Endothelial cell of umbilical vein (primary cell): ENCODE measurements at regions not wholly inside any gene's neighbourhood (a gene's known extent, or its start where the extent isn't known, plus 50 kb on each side); places are given as distances from the start of the nearest gene placed in this dataset.

Source experiments
- BruUV-seq: library from RNA; stranded (reverse); fragments of 400-500 nt; replicated peaks from 2 replicates; lab custom pipeline; 2021; lab: Mats Ljungman, UMichigan
- CTCF ChIA-PET: fragments of 300-600, 350-600 bp; sonication (Branson Sonifier 250); formaldehyde crosslinking; loops from one replicate; lab custom pipeline; 2021; ENCODE audit warnings: antibody characterized with exemption, inconsistent platforms; lab: Charles Lee
- POLR2A ChIA-PET: fragments of 300-600, 350-600 bp; sonication (Branson Sonifier 250); formaldehyde crosslinking; loops from one replicate; lab custom pipeline; 2021; ENCODE audit warnings: antibody characterized with exemption, inconsistent platforms; lab: Charles Lee
- DNase-seq: peaks from one replicate; pipeline ENCODE4 v3.0.0-alpha.2; 2011; ENCODE audit warnings: low read depth, low spot score
- FAIRE-seq: peaks from 2 replicates; lab custom pipeline; 2011; peaks lifted over from hg19 to GRCh38; lab: Jason Lieb, UNC
- H2AFZ ChIP-seq: 2 replicates; pipeline ENCODE4 v1.6.0; 2012; ENCODE audit warnings: low read depth, low read length, control low read depth, inconsistent platforms
- H3K27ac ChIP-seq: 2 replicates; pipeline ENCODE4 v1.5.1; 2011; ENCODE audit warnings: low read depth, mild to moderate bottlenecking, control low read depth, low read length, moderate library complexity; ENCODE audit not compliant: insufficient read depth
- H3K27me3 ChIP-seq, 2 experiments: 2 replicates each; pipeline versions ENCODE4 v1.6.0 to v1.6.1; 2011; ENCODE audit warnings: low read length in 2 of 2, mixed read lengths in 1 of 2; ENCODE audit not compliant: control insufficient read depth in 2 of 2, insufficient read depth in 2 of 2
- H3K36me3 ChIP-seq, 2 experiments: 2 replicates in 1 of 2; 3 replicates in 1 of 2; pipeline ENCODE4 v1.5.1; 2011; ENCODE audit warnings: low read length in 2 of 2, mild to moderate bottlenecking in 1 of 2, moderate library complexity in 1 of 2; ENCODE audit not compliant: control insufficient read depth in 2 of 2, insufficient read depth in 2 of 2; ENCODE audit errors: extremely low read depth in 1 of 2
- H3K4me1 ChIP-seq: 3 replicates; pipeline ENCODE4 v1.5.1; 2011; ENCODE audit warnings: mild to moderate bottlenecking, low read length; ENCODE audit not compliant: control insufficient read depth, insufficient read depth; ENCODE audit errors: extremely low read depth
- H3K4me2 ChIP-seq: 2 replicates; pipeline ENCODE4 v1.6.1; 2011; ENCODE audit warnings: low read length, control low read depth, mixed read lengths; ENCODE audit not compliant: insufficient read depth
- H3K4me3 ChIP-seq, 3 experiments: fragments of 200-600 bp in 1 of 3; sonication (generic), shearing (Covaris generic) in 1 of 3; replicated peaks in 1 of 3; 2 replicates each; pipeline ENCODE4 v1.5.1; 2011 to 2016; ENCODE audit warnings: control low read depth in 3 of 3, low read length in 3 of 3, mild to moderate bottlenecking in 2 of 3, inconsistent platforms in 1 of 3, low read depth in 1 of 3, moderate library complexity in 1 of 3; ENCODE audit not compliant: insufficient read depth in 1 of 3
- H3K79me2 ChIP-seq: 2 replicates; pipeline ENCODE4 v1.6.0; 2012; ENCODE audit warnings: low read length, inconsistent platforms; ENCODE audit not compliant: control insufficient read depth, insufficient read depth
- H3K9ac ChIP-seq: replicated peaks from 2 replicates; pipeline ENCODE3; 2011; ENCODE audit warnings: low read length, control low read depth; ENCODE audit not compliant: insufficient read depth; ENCODE audit errors: extremely low read depth
- H3K9me1 ChIP-seq: replicated peaks from 3 replicates; pipeline ENCODE4 v1.6.0; 2011; ENCODE audit warnings: mild to moderate bottlenecking, low read length; ENCODE audit not compliant: control insufficient read depth, insufficient read depth; ENCODE audit errors: extremely low read depth
- H3K9me3 ChIP-seq: replicated peaks from 2 replicates; pipeline ENCODE4 v1.5.1; 2012; ENCODE audit warnings: low read length, inconsistent platforms; ENCODE audit not compliant: control insufficient read depth, insufficient read depth
- H4K20me1 ChIP-seq: replicated peaks from 2 replicates; pipeline ENCODE3; 2011; ENCODE audit warnings: mild to moderate bottlenecking, low read length; ENCODE audit not compliant: control insufficient read depth, insufficient read depth; ENCODE audit errors: extremely low read depth
- CTCF ChIP-seq, 2 donors: IDR thresholded peaks; 1 replicate in 1 of 2; 2 replicates in 1 of 2; pipeline ENCODE4 v1.5.1; 2011; ENCODE audit warnings: low read length in 2 of 2, mild to moderate bottlenecking in 2 of 2, moderate library complexity in 2 of 2, control low read depth in 1 of 2, inconsistent platforms in 1 of 2, low read depth in 1 of 2; ENCODE audit not compliant: insufficient read depth in 1 of 2; ENCODE audit errors: extremely low read depth in 1 of 2
- EZH2 ChIP-seq: IDR thresholded peaks from 2 replicates; pipeline ENCODE4 v1.6.1; 2012; ENCODE audit warnings: borderline replicate concordance, low read depth, mild to moderate bottlenecking, moderate library complexity, low read length, inconsistent platforms; ENCODE audit not compliant: severe bottlenecking
- FOS ChIP-seq: IDR thresholded peaks from 2 replicates; pipeline ENCODE4 v1.6.1; 2011; ENCODE audit warnings: mild to moderate bottlenecking, low read length, moderate library complexity, borderline replicate concordance; ENCODE audit not compliant: insufficient read depth
- GATA2 ChIP-seq: IDR thresholded peaks from 2 replicates; pipeline ENCODE4 v1.7.0; 2011; ENCODE audit warnings: low read depth, mild to moderate bottlenecking, moderate library complexity, mixed read lengths, low read length; ENCODE audit not compliant: insufficient read length, insufficient read depth
- JUN ChIP-seq: IDR thresholded peaks from 2 replicates; pipeline ENCODE4 v1.6.1; 2011; ENCODE audit warnings: borderline replicate concordance, low read depth; ENCODE audit not compliant: insufficient read length, insufficient read depth
- MAX ChIP-seq: IDR thresholded peaks from 2 replicates; pipeline ENCODE4 v1.6.1; 2011; ENCODE audit not compliant: insufficient read depth, insufficient read length
- MYC ChIP-seq: IDR thresholded peaks from one replicate; pipeline ENCODE4 v1.6.1; 2011; ENCODE audit warnings: mild to moderate bottlenecking, low read depth, low read length
- POLR2A ChIP-seq: IDR thresholded peaks from 2 replicates; pipeline ENCODE4 v1.6.1; 2012; ENCODE audit warnings: low read depth, mild to moderate bottlenecking, control low read depth, low read length
- POLR2AphosphoS5 ChIP-seq: IDR thresholded peaks from 2 replicates; pipeline ENCODE4 v1.6.1; 2012; ENCODE audit warnings: low read depth, mild to moderate bottlenecking, control low read depth, low read length, moderate library complexity; ENCODE audit not compliant: insufficient read depth
- dilution Hi-C: fragments of 300-500 bp; cut with MboI; formaldehyde crosslinking; loops from one replicate; pipeline ENCODE4 v1.15.0; 2019; ENCODE audit warnings: low sequenced_read_pairs; ENCODE audit not compliant: extremely low pct_ligation_motif_present
- intact Hi-C: fragments of 100-400 bp; cut with micrococcal nuclease; formaldehyde crosslinking; loops from one replicate; pipeline ENCODE4 v1.10.0; 2022

GRCh38 chr18:10195529-10195928 is 258.9 kb upstream of the APCDD1 start:
- ChIA-PET POLR2A (no interaction called here), CTCF (no interaction called here)
- FAIRE-seq, result no peak
- H3K27me3 ChIP-seq, result peaks cover 0 to 1% of the 10 kb centered on the region in 2 experiments
- no peak for DNase-seq
- H3K79me2 ChIP-seq, result no peaks in the 10 kb centered on the region
- no peaks in the 10 kb centered on the region for H3K9me3 ChIP-seq
- BruUV-seq, result no TSS peak
- no peak overlapping the region for H3K4me2 ChIP-seq
- H3K9me1 ChIP-seq, result no peaks in the 10 kb centered on the region
- no peak overlapping the region for H3K9ac ChIP-seq
- dilution Hi-C loops (no loop called here), intact Hi-C loops (no loop called here)
- no peaks in the 10 kb centered on the region for H3K36me3 ChIP-seq
- TF ChIP-seq CTCF (IDR thresholded peaks at IDR 0.05; ENCODE audit: extremely low read depth in 1 of 2, insufficient read depth in 1 of 2, low read depth in 1 of 2, low read length in 2 of 2), result no peak
- TF ChIP-seq POLR2AphosphoS5, result no peak
- TF ChIP-seq EZH2, result no peak
- no peak for TF ChIP-seq JUN
- no peak for TF ChIP-seq MAX
- no peak for TF ChIP-seq FOS
- TF ChIP-seq MYC, result no peak
- no peak for TF ChIP-seq GATA2
- no peak for TF ChIP-seq POLR2A
- H2AFZ ChIP-seq, result no peak overlapping the region
- no peaks in the 10 kb centered on the region for H3K4me1 ChIP-seq
- no peaks in the 10 kb centered on the region for H4K20me1 ChIP-seq
- no peak overlapping the region for H3K27ac ChIP-seq
- no peak overlapping the region for H3K4me3 ChIP-seq
